ENCODE measurements at regions not wholly inside any gene's neighbourhood (a gene's known extent, or its start where the extent isn't known, plus 50 kb on each side); places are given as distances from the start of the nearest gene placed in this dataset.

DNA sequence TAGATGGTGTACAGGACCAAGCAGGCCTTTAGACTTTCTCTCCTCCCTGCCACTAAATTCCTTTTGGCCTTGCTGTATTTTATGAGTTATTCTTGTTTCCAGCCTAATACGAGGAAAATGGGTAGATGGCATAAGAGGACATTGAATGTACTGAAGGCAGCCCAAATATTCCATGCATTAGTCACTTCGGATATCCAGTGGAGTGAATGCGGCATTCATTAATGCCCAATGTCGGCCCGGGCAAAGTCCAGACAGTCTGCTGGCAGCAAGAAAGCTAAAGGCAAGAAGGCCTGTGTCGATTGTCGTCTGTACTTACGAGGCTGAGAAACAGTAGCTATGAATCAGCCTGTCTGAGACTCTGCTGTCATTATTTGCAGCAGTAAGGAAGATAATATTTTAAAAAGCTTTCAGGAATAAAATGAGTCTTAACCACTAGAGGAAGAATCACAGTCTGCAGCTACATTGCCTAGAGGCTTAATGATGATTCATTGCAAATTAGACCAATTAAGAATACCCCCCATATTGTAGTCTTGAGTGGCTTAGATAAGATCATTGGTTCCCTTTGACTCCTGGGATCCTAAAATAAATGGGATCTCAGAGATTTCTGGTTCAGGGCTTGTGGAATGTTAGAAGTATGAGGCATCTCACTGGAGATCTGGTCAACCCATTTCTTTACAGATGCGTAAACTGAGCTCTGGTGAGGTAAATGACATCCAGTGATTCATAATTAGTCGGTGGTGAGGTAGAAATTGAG lies 534.1 kb upstream of the JAG1 start:
- TF ChIP-seq GATA2 (IDR thresholded peaks at IDR 0.05; ENCODE audit: low read depth, low read length) (no peak), GATA3 (IDR thresholded peaks at IDR 0.05; ENCODE audit: low read depth, low read length) (no peak)

Measured in SH-SY5Y (cell line).